Fibroblast of pulmonary artery (primary cell): ENCODE measurements at regions not wholly inside any gene's neighbourhood (a gene's known extent, or its start where the extent isn't known, plus 50 kb on each side); places are given as distances from the start of the nearest gene placed in this dataset.

Experiments
- DNase-seq: peaks from one replicate; pipeline ENCODE4 v3.0.0-alpha.2; 2010; ENCODE audit warnings: low read depth
- H3K4me3 ChIP-seq: replicated peaks from 2 replicates; pipeline ENCODE4 v1.5.1; 2011; ENCODE audit warnings: low read depth, mild to moderate bottlenecking, control low read depth, low read length, moderate library complexity
- TF ChIP-seq, protein P1 (sequence below): IDR thresholded peaks from 2 replicates; pipeline ENCODE4 v1.5.1; 2011; ENCODE audit warnings: mild to moderate bottlenecking, control low read depth, low read length, inconsistent platforms; ENCODE audit errors: missing control alignments

DNA sequence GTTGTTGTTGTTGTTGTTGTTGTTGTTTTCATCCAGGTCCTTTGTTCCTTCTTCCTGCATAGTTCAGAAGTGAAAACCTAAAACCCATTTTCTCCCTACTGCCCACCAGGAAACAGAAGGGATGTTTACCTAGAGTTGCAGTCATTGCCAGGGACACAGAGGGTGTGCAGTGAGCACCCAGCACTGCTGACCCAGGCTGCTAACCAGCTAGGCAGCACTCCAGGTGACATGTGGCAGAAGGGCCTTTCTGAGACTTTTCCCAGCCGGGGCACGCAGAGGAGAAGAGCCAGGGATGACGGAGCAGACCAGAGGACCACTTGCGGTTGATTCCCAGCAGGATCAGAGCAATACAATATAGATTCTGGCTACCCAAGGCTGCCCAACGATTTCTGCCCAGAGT is 286.3 kb downstream of the BCL11A start:
- TF ChIP-seq, protein P1, sequence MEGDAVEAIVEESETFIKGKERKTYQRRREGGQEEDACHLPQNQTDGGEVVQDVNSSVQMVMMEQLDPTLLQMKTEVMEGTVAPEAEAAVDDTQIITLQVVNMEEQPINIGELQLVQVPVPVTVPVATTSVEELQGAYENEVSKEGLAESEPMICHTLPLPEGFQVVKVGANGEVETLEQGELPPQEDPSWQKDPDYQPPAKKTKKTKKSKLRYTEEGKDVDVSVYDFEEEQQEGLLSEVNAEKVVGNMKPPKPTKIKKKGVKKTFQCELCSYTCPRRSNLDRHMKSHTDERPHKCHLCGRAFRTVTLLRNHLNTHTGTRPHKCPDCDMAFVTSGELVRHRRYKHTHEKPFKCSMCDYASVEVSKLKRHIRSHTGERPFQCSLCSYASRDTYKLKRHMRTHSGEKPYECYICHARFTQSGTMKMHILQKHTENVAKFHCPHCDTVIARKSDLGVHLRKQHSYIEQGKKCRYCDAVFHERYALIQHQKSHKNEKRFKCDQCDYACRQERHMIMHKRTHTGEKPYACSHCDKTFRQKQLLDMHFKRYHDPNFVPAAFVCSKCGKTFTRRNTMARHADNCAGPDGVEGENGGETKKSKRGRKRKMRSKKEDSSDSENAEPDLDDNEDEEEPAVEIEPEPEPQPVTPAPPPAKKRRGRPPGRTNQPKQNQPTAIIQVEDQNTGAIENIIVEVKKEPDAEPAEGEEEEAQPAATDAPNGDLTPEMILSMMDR, result no peak
- H3K4me3 ChIP-seq, result no peak overlapping the region
- no peak for DNase-seq

DNA sequence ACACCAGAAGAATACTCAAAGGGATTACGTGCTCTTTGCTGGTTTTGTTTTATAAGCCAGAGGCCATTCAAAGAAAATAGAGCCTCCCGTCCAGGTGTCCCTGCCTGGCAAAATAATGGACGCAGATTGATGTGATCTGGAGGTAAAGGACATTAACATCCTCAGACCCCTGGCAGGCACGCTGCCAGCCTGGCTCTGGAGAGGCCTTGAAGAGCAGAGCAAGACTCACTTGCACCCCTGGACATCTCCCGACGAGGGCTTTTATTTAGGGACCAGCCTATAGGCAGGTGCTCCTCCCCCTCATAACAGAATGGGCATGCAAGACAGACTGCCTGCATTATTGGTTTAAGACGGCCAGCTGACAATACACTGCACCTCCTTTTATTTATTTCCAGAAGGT is 291.3 kb downstream of the BCL11A start:
- TF ChIP-seq, protein P1, result no peak
- H3K4me3 ChIP-seq, result no peak overlapping the region
- DNase-seq, result no peak

DNA sequence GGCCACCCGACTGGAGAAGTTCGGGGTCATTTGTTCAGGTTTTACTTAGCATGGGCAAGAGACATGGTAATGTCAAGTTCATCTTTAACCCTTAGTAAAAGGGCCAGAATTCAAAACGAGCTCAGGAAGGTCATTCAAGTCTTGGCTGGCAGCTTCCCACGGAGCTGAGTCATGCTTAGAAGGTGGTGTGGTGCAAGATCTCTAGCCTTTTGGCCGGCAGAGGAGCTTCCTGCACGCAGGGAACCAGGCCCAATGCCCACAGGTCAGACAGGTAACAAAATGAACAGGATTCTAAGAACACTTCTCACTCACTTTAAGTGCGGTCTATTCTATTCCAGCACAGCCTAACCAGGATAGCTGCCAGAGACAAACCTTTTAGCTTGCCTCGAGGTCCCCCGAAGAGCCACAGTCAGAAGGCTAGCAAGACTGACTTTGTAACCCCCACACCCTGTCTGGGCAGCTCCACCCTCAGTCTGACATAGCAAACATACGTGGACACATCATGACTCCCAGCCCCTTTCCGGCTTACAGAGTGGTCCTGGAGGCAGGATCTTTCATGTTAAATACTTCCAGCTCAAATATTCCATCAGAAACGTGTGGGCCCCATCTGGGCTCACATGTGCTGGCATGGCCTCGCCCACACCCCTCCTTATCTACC is 292.7 kb downstream of the BCL11A start:
- DNase-seq, result no peak
- no peak overlapping the region for H3K4me3 ChIP-seq
- TF ChIP-seq, protein P1, result no peak

DNA sequence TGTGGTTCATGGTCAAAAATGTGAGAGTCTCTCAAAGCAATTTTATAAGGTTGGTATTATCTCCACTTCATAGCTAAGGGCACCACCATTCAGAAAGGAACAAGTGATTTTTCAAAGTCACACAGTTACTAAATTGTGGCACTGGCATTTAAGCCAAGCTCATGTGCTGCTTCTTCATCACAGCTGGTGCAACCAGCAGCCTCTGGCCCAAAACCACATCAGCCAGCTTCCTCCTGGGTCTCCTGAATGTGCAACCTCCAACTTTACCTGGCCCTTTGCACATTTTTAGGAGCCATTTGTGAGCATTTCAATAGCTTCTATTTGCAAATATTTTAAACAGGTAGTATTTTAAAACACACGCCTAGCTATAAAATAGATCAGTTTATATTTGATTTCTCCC is 293.7 kb downstream of the BCL11A start:
- TF ChIP-seq, protein P1, result no peak
- no peak overlapping the region for H3K4me3 ChIP-seq
- DNase-seq, result no peak

DNA sequence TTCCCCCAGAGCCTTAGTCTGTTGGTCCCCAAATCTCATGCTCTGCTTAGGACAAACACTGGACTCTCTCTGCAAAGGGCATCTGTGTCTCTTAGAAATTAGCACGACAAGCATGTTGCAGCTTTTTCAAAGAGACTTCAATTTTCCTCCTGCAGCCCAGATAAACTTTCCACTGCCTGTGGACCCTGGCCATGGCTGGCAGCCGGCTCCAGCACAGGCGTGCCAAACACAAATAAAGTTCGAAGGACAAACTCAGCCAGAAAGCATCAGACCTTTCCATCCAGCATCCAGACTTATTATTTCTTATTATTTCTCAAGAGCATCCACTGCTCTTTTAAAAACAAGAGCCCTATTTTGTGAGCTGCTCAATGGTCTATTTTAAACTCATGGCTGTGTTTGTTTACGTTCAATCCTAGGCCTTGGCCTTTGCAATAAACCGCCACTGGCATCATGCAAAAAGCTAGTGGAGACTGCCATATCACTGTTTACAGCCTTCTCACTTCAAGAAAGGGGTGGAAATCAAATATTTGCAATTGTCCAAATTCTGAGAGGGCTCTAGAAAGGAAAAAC is 300.8 kb downstream of the BCL11A start:
- no peak overlapping the region for H3K4me3 ChIP-seq
- DNase-seq, result no peak
- TF ChIP-seq, protein P1, result no peak

DNA sequence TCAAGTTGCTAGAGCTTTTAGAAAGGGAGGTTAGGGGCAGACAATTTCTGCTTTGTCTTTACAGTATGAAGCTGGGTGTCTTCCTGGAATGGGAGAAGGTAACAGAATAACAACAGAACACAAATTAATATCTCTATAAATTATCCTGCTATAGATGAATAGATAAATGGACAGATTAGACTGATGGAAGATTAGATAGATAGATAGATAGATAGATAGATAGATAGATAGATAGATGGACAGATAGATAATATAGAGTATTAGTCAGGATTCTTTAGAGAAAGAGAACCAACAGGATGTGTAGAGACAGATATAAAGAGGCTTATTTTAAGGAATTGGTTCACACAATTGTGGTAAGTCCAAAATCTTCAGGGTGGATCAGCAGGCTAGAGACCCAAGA is 302.2 kb downstream of the BCL11A start:
- H3K4me3 ChIP-seq, result no peak overlapping the region
- TF ChIP-seq, protein P1, result no peak
- DNase-seq, result no peak

DNA sequence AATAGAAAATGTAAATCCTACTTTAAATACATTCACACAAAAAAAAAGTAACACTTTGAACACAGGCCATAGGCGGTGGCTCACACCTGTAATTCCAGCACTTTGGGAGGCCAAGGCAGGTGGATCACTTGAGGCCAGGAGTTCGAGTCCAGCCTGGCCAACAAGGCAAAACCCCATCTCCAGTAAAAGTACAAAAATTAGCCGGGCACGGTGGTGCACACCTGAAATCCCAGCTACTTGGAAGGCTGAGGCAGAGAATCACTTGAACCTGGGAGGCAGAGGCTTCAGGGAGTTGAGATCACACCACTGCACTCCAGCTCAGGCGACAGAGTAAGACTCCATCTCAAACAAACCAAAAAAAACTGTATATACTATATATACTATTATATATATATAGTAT is 303.6 kb downstream of the BCL11A start:
- TF ChIP-seq, protein P1, result no peak
- no peak for DNase-seq

More for the DNA sequence above, 303.6 kb downstream of the BCL11A start:
- H3K4me3 ChIP-seq, result no peak overlapping the region
